ENCODE measurements at regions not wholly inside any gene's neighbourhood (a gene's known extent, or its start where the extent isn't known, plus 50 kb on each side); places are given as distances from the start of the nearest gene placed in this dataset.

GRCh38 chr6:147903931-147904330 lies 395.4 kb downstream of the SAMD5 start:
- TF ChIP-seq CTCF (IDR thresholded peaks at IDR 0.05; ENCODE audit: borderline replicate concordance, extremely low read depth, low read length, poor library complexity, severe bottlenecking) (no peak), EZH2 (IDR thresholded peaks at IDR 0.05; ENCODE audit: borderline replicate concordance, low read depth, low read length, severe bottlenecking) (no peak)
